Keratinocyte (primary cell): ENCODE measurements at regions not wholly inside any gene's neighbourhood (a gene's known extent, or its start where the extent isn't known, plus 50 kb on each side); places are given as distances from the start of the nearest gene placed in this dataset.
A peak's percentile ranks its signal among the peaks of the same experiment; 100 is the strongest.

Experiments
- DNase-seq: peaks from one replicate; pipeline ENCODE4 v3.0.0-alpha.2; 2011; ENCODE audit warnings: low read depth, missing footprints, low spot score
- FAIRE-seq: peaks from 2 replicates; lab custom pipeline; 2011; peaks lifted over from hg19 to GRCh38; lab: Jason Lieb, UNC
- H2AFZ ChIP-seq: 2 replicates; pipeline ENCODE4 v1.6.0; 2012; ENCODE audit warnings: low read length, control low read depth, inconsistent platforms; ENCODE audit not compliant: control insufficient read depth
- H3K27ac ChIP-seq: 2 replicates; pipeline ENCODE4 v1.5.1; 2011; ENCODE audit warnings: low read length; ENCODE audit not compliant: control insufficient read depth, insufficient read depth
- H3K27me3 ChIP-seq: 3 replicates; pipeline ENCODE4 v1.6.0; 2011; ENCODE audit warnings: low read length; ENCODE audit not compliant: control insufficient read depth, insufficient read depth; ENCODE audit errors: extremely low read depth
- H3K36me3 ChIP-seq, 2 experiments: 2 replicates in 1 of 2; 3 replicates in 1 of 2; pipeline ENCODE4 v1.5.1; 2011; ENCODE audit warnings: low read length in 2 of 2, mild to moderate bottlenecking in 1 of 2; ENCODE audit not compliant: control insufficient read depth in 2 of 2, insufficient read depth in 2 of 2; ENCODE audit errors: extremely low read depth in 1 of 2
- H3K4me1 ChIP-seq: 3 replicates; pipeline ENCODE4 v1.5.1; 2011; ENCODE audit warnings: low read length; ENCODE audit not compliant: control insufficient read depth, insufficient read depth; ENCODE audit errors: extremely low read depth
- H3K4me2 ChIP-seq: 3 replicates; pipeline ENCODE4 v1.6.0; 2011; ENCODE audit warnings: low read depth, low read length; ENCODE audit not compliant: control insufficient read depth, insufficient read depth; ENCODE audit errors: extremely low read depth
- H3K4me3 ChIP-seq, 3 experiments: fragments of 200-600 bp in 1 of 3; sonication (generic) in 1 of 3; 2 replicates in 2 of 3; 3 replicates in 1 of 3; pipeline ENCODE4 v1.5.1; 2011 to 2016; ENCODE audit warnings: low read length in 3 of 3, mild to moderate bottlenecking in 3 of 3, control low read depth in 2 of 3, inconsistent platforms in 1 of 3, low read depth in 1 of 3, mixed read lengths in 1 of 3, mixed run types in 1 of 3, moderate library complexity in 1 of 3; ENCODE audit not compliant: control insufficient read depth in 2 of 3, insufficient read depth in 2 of 3; ENCODE audit errors: extremely low read depth in 1 of 3
- H3K79me2 ChIP-seq: 2 replicates; pipeline ENCODE4 v1.6.0; 2012; ENCODE audit warnings: low read length; ENCODE audit not compliant: control insufficient read depth, insufficient read depth
- H3K9ac ChIP-seq: 3 replicates; pipeline ENCODE4 v1.6.0; 2011; ENCODE audit warnings: low read length; ENCODE audit not compliant: control insufficient read depth, insufficient read depth; ENCODE audit errors: extremely low read depth
- H3K9me1 ChIP-seq: 3 replicates; pipeline ENCODE4 v1.6.0; 2011; ENCODE audit warnings: low read length; ENCODE audit not compliant: control insufficient read depth, insufficient read depth; ENCODE audit errors: extremely low read depth
- H3K9me3 ChIP-seq: 2 replicates; pipeline ENCODE4 v1.5.1; 2012; ENCODE audit warnings: low read depth, low read length; ENCODE audit not compliant: control insufficient read depth
- H4K20me1 ChIP-seq: 3 replicates; pipeline ENCODE4 v1.6.0; 2011; ENCODE audit warnings: low read length; ENCODE audit not compliant: control insufficient read depth, insufficient read depth; ENCODE audit errors: extremely low read depth
- CTCF ChIP-seq, 3 experiments: IDR thresholded peaks in 1 of 3; conservative IDR thresholded peaks in 1 of 3; optimal IDR thresholded peaks in 1 of 3; 2 replicates in 2 of 3; 3 replicates in 1 of 3; pipeline versions ENCODE3 to v1.5.1; 2011; ENCODE audit warnings: low read length in 3 of 3, mild to moderate bottlenecking in 3 of 3, moderate library complexity in 2 of 3, control low read depth in 1 of 3, inconsistent platforms in 1 of 3; ENCODE audit not compliant: insufficient read depth in 2 of 3; ENCODE audit errors: extremely low read depth in 1 of 3
- EZH2 ChIP-seq: IDR thresholded peaks from one replicate; pipeline ENCODE4 v1.6.1; 2012; ENCODE audit warnings: inconsistent platforms, mild to moderate bottlenecking, low read length, moderate library complexity
- dilution Hi-C: fragments of 300-500 bp; cut with MboI; formaldehyde crosslinking; loops from one replicate; pipeline ENCODE4 v1.7.0; 2020; ENCODE audit warnings: low sequenced_read_pairs; ENCODE audit not compliant: extremely low pct_ligation_motif_present

GRCh38 chr2:59779571-59779970 lies 773.9 kb downstream of the BCL11A start:
- Histone ChIP-seq H3K36me3 (no peaks in the 10 kb centered on the region), H3K27me3 (no peaks in the 10 kb centered on the region), H3K9me1 (no peaks in the 10 kb centered on the region), H3K9me3 (no peaks in the 10 kb centered on the region), H3K4me2 (no peak overlapping the region), H3K4me1 (no peaks in the 10 kb centered on the region), H3K4me3 (no peak overlapping the region), H3K9ac (no peak overlapping the region), H3K27ac (no peak overlapping the region), H3K79me2 (no peaks in the 10 kb centered on the region), H4K20me1 (no peaks in the 10 kb centered on the region), H2AFZ (no peak overlapping the region)
- no peak for DNase-seq
- no peak for FAIRE-seq
- TF ChIP-seq EZH2 (no peak), CTCF (optimal IDR thresholded peaks at IDR 0.05 in 1 of 3, IDR thresholded peaks at IDR 0.05 in 1 of 3, conservative IDR thresholded peaks at IDR 0.05 in 1 of 3; ENCODE audit: extremely low read depth in 1 of 3, insufficient read depth in 2 of 3, low read length in 3 of 3) (no peak)
- dilution Hi-C loops: no loop called here

DNA sequence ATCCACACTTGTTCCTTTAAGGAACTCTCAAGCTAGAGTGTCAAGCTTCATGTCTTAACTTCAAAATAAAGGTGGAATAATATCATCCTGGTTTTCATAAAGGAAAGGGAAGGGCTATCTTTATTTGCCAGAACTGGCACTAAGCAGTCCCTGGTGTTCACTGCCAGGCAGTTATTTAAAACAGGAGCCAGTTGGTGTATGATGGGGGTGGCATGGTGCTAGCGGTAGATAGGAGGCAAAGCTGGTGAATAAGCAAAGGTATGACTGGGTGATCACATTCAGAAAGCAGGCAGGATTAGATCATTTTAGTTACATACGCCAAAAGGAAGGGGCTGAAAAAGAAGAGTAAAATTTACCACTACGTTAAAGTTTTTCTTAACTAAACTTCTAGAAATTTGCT lies 776.3 kb downstream of the BCL11A start:
- FAIRE-seq (peak; percentile 5), DNase-seq (no peak)
- Histone ChIP-seq H3K9me3 (no peaks in the 10 kb centered on the region), H3K27ac (no peak overlapping the region), H3K4me3 (no peak overlapping the region), H2AFZ (no peak overlapping the region), H3K36me3 (no peaks in the 10 kb centered on the region), H3K79me2 (no peaks in the 10 kb centered on the region), H3K27me3 (no peaks in the 10 kb centered on the region), H3K4me1 (no peaks in the 10 kb centered on the region), H4K20me1 (no peaks in the 10 kb centered on the region), H3K4me2 (no peak overlapping the region), H3K9ac (no peak overlapping the region), H3K9me1 (no peaks in the 10 kb centered on the region)
- dilution Hi-C loops: no loop called here
- TF ChIP-seq EZH2 (no peak), CTCF (optimal IDR thresholded peaks at IDR 0.05 in 1 of 3, IDR thresholded peaks at IDR 0.05 in 1 of 3, conservative IDR thresholded peaks at IDR 0.05 in 1 of 3; ENCODE audit: extremely low read depth in 1 of 3, insufficient read depth in 2 of 3, low read length in 3 of 3) (no peak)
